Glutamatergic neuron (in vitro differentiated cells): ENCODE measurements at regions not wholly inside any gene's neighbourhood (a gene's known extent, or its start where the extent isn't known, plus 50 kb on each side); places are given as distances from the start of the nearest gene placed in this dataset.
A peak's percentile ranks its signal among the peaks of the same experiment; 100 is the strongest.
"Not testable (repeated sequence)": the region's sequence is repeated elsewhere in the genome, so short reads cannot be mapped to it uniquely, and the experiment has no call there.

ENCODE experiments used
- DNase-seq: peaks from one replicate; pipeline ENCODE4 v3.0.0; 2022
- H3K27ac Mint-ChIP-seq: one replicate; pipeline ENCODE4 v1.8.0; 2020; ENCODE audit warnings: mild to moderate bottlenecking, mixed read lengths, inconsistent platforms; ENCODE audit not compliant: unreplicated experiment
- H3K27me3 Mint-ChIP-seq: one replicate; pipeline ENCODE4 v1.8.0; 2020; ENCODE audit warnings: mild to moderate bottlenecking, moderate library complexity, mixed read lengths, inconsistent platforms; ENCODE audit not compliant: unreplicated experiment
- H3K36me3 Mint-ChIP-seq: one replicate; pipeline ENCODE4 v1.8.0; 2020; ENCODE audit warnings: mild to moderate bottlenecking, mixed read lengths, inconsistent platforms; ENCODE audit not compliant: unreplicated experiment
- H3K4me1 Mint-ChIP-seq: one replicate; pipeline ENCODE4 v1.8.0; 2020; ENCODE audit warnings: mild to moderate bottlenecking, low read depth, mixed read lengths, inconsistent platforms; ENCODE audit not compliant: unreplicated experiment
- H3K4me3 Mint-ChIP-seq: one replicate; pipeline ENCODE4 v1.8.0; 2020; ENCODE audit warnings: mild to moderate bottlenecking, mixed read lengths, inconsistent platforms; ENCODE audit not compliant: unreplicated experiment
- H3K9me3 Mint-ChIP-seq: one replicate; pipeline ENCODE4 v1.8.0; 2020; ENCODE audit warnings: mild to moderate bottlenecking, moderate library complexity, mixed read lengths, inconsistent platforms; ENCODE audit not compliant: unreplicated experiment
- CTCF ChIP-seq: fragments of 200-600 bp; sonication (generic); IDR thresholded peaks from one replicate; pipeline ENCODE4 v1.5.0; 2021; ENCODE audit not compliant: partially characterized antibody, unreplicated experiment

- Mint-ChIP-seq H3K27ac (no peak overlapping the region), H3K9me3 (no peaks in the 10 kb centered on the region), H3K27me3 (no peaks in the 10 kb centered on the region), H3K4me3 (no peak overlapping the region), H3K4me1 (no peaks in the 10 kb centered on the region), H3K36me3 (no peaks in the 10 kb centered on the region)
- DNase-seq: no peak
- TF ChIP-seq CTCF: no peak
These were observed 186.1 kb downstream of the C9orf152 start for GRCh38 chr9:110021891-110022290.

- not testable (repeated sequence) for H3K4me3 Mint-ChIP-seq, H3K27ac Mint-ChIP-seq, DNase-seq, H3K27me3 Mint-ChIP-seq, H3K9me3 Mint-ChIP-seq, H3K4me1 Mint-ChIP-seq, H3K36me3 Mint-ChIP-seq
These were observed 184.7 kb downstream of the C9orf152 start for GRCh38 chr9:110023221-110023620.

GRCh38 chr9:110025551-110026170 is 182.3 kb downstream of the C9orf152 start:
- Mint-ChIP-seq H3K27me3 (no peaks in the 10 kb centered on the region), H3K9me3 (no peaks in the 10 kb centered on the region), H3K4me1 (peaks cover 18% of the 10 kb centered on the region), H3K4me3 (no peak overlapping the region), H3K36me3 (no peaks in the 10 kb centered on the region), H3K27ac (no peak overlapping the region)
- TF ChIP-seq CTCF: no peak
- DNase-seq: no peak

- DNase-seq: no peak
- Mint-ChIP-seq H3K36me3 (no peaks in the 10 kb centered on the region), H3K27me3 (no peaks in the 10 kb centered on the region), H3K27ac (peak overlapping the region; percentile 20), H3K4me1 (peaks cover 18% of the 10 kb centered on the region), H3K9me3 (no peaks in the 10 kb centered on the region), H3K4me3 (no peak overlapping the region)
- TF ChIP-seq CTCF: no peak
These were observed 180.3 kb downstream of the C9orf152 start for GRCh38 chr9:110027671-110028081.

GRCh38 chr9:110028271-110028670 is 179.7 kb downstream of the C9orf152 start:
- no peak for DNase-seq
- Mint-ChIP-seq H3K9me3 (no peaks in the 10 kb centered on the region), H3K36me3 (no peaks in the 10 kb centered on the region), H3K4me1 (peaks cover 18% of the 10 kb centered on the region), H3K4me3 (no peak overlapping the region), H3K27ac (no peak overlapping the region), H3K27me3 (no peaks in the 10 kb centered on the region)
- TF ChIP-seq CTCF: no peak
